ENCODE measurements at regions not wholly inside any gene's neighbourhood (a gene's known extent, or its start where the extent isn't known, plus 50 kb on each side); places are given as distances from the start of the nearest gene placed in this dataset.

DNA sequence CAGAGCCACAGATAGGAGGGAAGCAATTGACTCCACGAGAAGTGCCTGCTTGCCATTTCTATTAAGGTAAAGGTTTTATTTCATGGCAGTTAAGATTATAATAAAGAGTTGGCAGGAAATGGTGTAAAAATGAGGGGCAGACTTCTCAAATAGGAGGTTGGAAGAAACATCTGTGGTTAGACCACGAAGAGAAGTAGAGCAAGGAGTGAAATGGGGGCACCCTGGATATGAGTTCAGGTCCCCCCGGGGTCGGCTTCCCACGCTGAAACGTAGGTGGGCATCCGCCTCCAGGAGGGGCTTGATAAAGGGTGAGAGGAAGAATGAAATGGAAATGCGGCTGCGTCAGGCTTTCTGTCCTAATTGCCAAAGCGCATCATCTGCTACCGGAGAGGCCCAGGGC is 209.1 kb downstream of the MAF start:
- TF ChIP-seq CTCF (IDR thresholded peaks at IDR 0.05): no peak
- no peak for TF ChIP-seq EP300 (IDR thresholded peaks at IDR 0.05)
